ENCODE measurements at regions not wholly inside any gene's neighbourhood (a gene's known extent, or its start where the extent isn't known, plus 50 kb on each side); places are given as distances from the start of the nearest gene placed in this dataset.

GRCh38 chr4:130335417-130336194, 1239.7 kb downstream of the C4orf33 start:
- CTCF ChIA-PET (ENCODE audit: low intra/inter-chr PET ratio): no interaction called here
- intact Hi-C loops (cut with micrococcal nuclease) (no loop called here), in situ Hi-C loops (cut with MboI) (no loop called here)

More at GRCh38 chr4:130335417-130336194, 1239.7 kb downstream of the C4orf33 start:
- ATAC-seq (no peak), FAIRE-seq (no peak), DNase-seq (ENCODE audit: extremely low read depth in 1 of 4, low spot score in 3 of 4) (no peak)
- Histone ChIP-seq H3K9ac (ENCODE audit: insufficient read depth in 1 of 2, low read depth in 2 of 2, low read length in 2 of 2) (no peak overlapping the region), H3K4me1 (replicated peaks in 1 of 2; ENCODE audit: control insufficient read depth in 2 of 2, insufficient read depth in 2 of 2, low read length in 2 of 2) (no peaks in the 10 kb centered on the region), H3K36me3 (ENCODE audit: control insufficient read depth, insufficient read depth, low read length) (no peaks in the 10 kb centered on the region), H3K4me2 (ENCODE audit: insufficient read depth, low read length) (no peak overlapping the region), H3K9me3 (replicated peaks; ENCODE audit: control insufficient read depth, insufficient read depth, low read depth, low read length) (no peaks in the 10 kb centered on the region), H3K27me3 (ENCODE audit: control insufficient read depth in 2 of 2, insufficient read depth in 2 of 2, low read length in 2 of 2) (no peaks in the 10 kb centered on the region), H3K4me3 (no peak overlapping the region), H2AFZ (ENCODE audit: low read depth, low read length) (no peak overlapping the region), H3K27ac (ENCODE audit: extremely low read depth, low read depth, low read length) (no peak overlapping the region), H3K9me1 (ENCODE audit: control insufficient read depth, insufficient read depth, low read length) (no peaks in the 10 kb centered on the region), H4K20me1 (replicated peaks; ENCODE audit: control insufficient read depth, insufficient read depth, low read length) (no peaks in the 10 kb centered on the region), H3K79me2 (ENCODE audit: control insufficient read depth, insufficient read depth, low read length) (no peaks in the 10 kb centered on the region)
- TF ChIP-seq RB1 (IDR thresholded peaks at IDR 0.05; ENCODE audit: low read depth): no peak
- no peak for TF ChIP-seq NONO (IDR thresholded peaks at IDR 0.05; ENCODE audit: low read depth in 2 of 2, low read length in 1 of 2)
- no peak for TF ChIP-seq ZNF436 (CRISPR knock-in tag; IDR thresholded peaks at IDR 0.05)
- TF ChIP-seq ZNF583 (CRISPR knock-in tag; IDR thresholded peaks at IDR 0.05): no peak
- TF ChIP-seq HOXB6 (CRISPR knock-in tag; IDR thresholded peaks at IDR 0.05; ENCODE audit: borderline replicate concordance): no peak
- TF ChIP-seq ZNF324 (CRISPR knock-in tag; IDR thresholded peaks at IDR 0.05): no peak
- TF ChIP-seq ZBED1 (IDR thresholded peaks at IDR 0.05): no peak
- TF ChIP-seq PATZ1 (CRISPR knock-in tag; IDR thresholded peaks at IDR 0.05; ENCODE audit: borderline replicate concordance): no peak
- BruUV-seq (replicated peaks): no TSS peak
- POLR2A ChIA-PET: no interaction called here
- 7% methylated on average over 5 of the region's 5 CpGs for WGBS (ENCODE audit: insufficient coverage, low coverage, missing lambda C conversion rate)
